ENCODE measurements at regions not wholly inside any gene's neighbourhood (a gene's known extent, or its start where the extent isn't known, plus 50 kb on each side); places are given as distances from the start of the nearest gene placed in this dataset.

DNA sequence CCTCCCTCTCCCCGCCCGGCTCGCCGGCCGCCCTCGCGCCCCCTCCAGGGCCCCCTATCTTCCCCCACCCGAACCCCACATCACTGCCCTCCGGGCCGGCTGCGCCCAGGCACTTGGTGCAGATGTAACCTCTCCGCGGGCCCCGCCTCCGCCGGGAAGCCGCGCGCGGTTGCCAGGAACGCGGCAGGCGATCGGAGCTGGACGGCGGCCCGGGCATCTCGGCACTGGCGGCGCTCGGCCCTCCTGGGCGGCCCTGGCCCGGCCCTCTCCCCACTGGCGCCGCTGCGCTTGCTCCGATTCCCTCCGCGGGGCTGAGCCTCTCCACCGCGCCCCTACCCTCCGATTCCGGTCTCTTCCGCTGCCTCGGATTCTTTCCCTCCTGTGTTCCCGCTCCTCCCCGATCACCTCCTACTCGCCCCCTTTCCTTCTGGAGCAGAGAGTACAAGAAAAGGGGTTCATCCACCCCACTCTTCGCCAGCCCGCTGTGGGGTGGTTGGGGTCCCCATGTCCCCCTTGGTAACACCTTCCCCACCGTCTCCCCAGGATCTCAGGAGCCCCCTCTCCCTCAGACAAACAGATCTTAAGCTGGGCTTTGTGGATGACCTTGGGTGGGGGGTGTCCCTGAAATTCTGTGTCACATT is 70.6 kb downstream of the C9orf50 start:
- H3K9me3 ChIP-seq, result no peaks in the 10 kb centered on the region
- TF ChIP-seq POLR2AphosphoS5 (IDR thresholded peaks at IDR 0.05), result peak in 1 of 4 donors; percentile 19
- no peak for TF ChIP-seq POLR2A (IDR thresholded peaks at IDR 0.05)
- TF ChIP-seq, protein P1, sequence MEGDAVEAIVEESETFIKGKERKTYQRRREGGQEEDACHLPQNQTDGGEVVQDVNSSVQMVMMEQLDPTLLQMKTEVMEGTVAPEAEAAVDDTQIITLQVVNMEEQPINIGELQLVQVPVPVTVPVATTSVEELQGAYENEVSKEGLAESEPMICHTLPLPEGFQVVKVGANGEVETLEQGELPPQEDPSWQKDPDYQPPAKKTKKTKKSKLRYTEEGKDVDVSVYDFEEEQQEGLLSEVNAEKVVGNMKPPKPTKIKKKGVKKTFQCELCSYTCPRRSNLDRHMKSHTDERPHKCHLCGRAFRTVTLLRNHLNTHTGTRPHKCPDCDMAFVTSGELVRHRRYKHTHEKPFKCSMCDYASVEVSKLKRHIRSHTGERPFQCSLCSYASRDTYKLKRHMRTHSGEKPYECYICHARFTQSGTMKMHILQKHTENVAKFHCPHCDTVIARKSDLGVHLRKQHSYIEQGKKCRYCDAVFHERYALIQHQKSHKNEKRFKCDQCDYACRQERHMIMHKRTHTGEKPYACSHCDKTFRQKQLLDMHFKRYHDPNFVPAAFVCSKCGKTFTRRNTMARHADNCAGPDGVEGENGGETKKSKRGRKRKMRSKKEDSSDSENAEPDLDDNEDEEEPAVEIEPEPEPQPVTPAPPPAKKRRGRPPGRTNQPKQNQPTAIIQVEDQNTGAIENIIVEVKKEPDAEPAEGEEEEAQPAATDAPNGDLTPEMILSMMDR (IDR thresholded peaks at IDR 0.05), result no peak
- no peak for TF ChIP-seq EP300 (IDR thresholded peaks at IDR 0.05)
- peaks cover 0 to 16% (median 13%) of the 10 kb centered on the region in 4 donors for H3K4me1 ChIP-seq
- H3K4me3 ChIP-seq, result peak overlapping the region; percentile 41 to 71 (median 56)
- DNase-seq, result peak; percentile 93
- no peaks in the 10 kb centered on the region for H3K27me3 ChIP-seq
- intact Hi-C loops (cut with DNase I), result loop anchor here (2.0 to 5.0 kb wide), 2 partner anchors 50 to 93 kb away; no protein-coding TSS in a partner anchor
- H3K36me3 ChIP-seq, result no peaks in the 10 kb centered on the region
- H3K27ac ChIP-seq, result peak overlapping the region; percentile 73 to 86 (median 78)
- WGBS, 2 donors, result 3 to 4% methylated on average over 51 of the region's 51 CpGs

DNA sequence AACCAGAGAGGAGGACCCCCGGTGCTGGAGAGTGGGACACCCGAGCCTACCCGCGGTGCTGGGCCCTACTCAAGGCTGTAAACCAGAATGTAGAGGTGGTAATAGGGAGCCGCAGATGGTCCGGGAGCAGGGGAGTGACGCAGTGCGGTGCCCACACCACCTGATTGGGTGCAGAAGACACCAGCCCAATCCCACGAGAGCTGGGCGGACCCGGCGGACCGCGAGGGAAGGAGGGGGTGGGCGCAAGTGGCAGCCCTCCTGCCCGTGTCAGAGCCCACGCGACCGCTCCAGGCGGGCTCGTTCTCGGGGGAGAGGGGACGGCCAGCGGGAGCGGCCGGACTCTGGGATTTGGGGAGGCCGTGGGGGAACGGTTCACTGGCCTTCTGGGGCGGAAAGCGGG is 71.2 kb downstream of the C9orf50 start:
- H3K4me1 ChIP-seq, result peaks cover 0 to 16% (median 13%) of the 10 kb centered on the region in 4 donors
- WGBS, 2 donors, result 23 to 25% methylated on average over 30 of the region's 30 CpGs
- peak in 3 of 4 donors; percentile 7 to 53 (median 53) for TF ChIP-seq POLR2AphosphoS5 (IDR thresholded peaks at IDR 0.05)
- TF ChIP-seq EP300 (IDR thresholded peaks at IDR 0.05), result no peak
- no peaks in the 10 kb centered on the region for H3K9me3 ChIP-seq
- peak overlapping the region; percentile 73 to 86 (median 78) for H3K27ac ChIP-seq
- intact Hi-C loops (cut with DNase I), result loop anchor here (2.0 to 5.0 kb wide), 2 partner anchors 49 to 92 kb away; no protein-coding TSS in a partner anchor
- DNase-seq, result peak; percentile 81
- peak overlapping the region; percentile 41 to 71 (median 56) for H3K4me3 ChIP-seq
- H3K36me3 ChIP-seq, result no peaks in the 10 kb centered on the region
- no peaks in the 10 kb centered on the region for H3K27me3 ChIP-seq

DNA sequence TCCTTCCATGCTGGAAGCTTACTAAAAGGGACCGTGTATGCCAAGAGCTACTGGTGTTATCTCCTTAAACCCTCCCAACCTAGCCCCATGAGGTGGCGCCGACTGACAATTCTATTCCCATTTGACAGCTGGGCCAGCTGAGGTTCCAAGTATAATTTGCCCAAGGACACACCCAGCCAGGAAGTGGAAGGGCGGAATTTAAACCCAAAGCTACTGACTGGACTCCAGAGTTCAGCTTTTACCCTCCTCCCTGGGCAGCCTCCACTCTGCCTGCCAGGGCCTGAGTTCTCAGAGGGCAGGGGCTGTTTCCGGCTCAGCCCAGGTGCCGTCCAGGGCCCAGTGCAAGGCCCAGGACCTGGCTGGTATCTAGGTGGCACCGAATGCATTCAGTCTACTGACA is 71.8 kb downstream of the C9orf50 start:
- 66 to 75% methylated on average over 7 of the region's 7 CpGs for WGBS, 2 donors
- peak overlapping the region in 2 of 4 donors; percentile 61 to 71 for H3K4me3 ChIP-seq
- TF ChIP-seq POLR2A (IDR thresholded peaks at IDR 0.05) (no peak), EP300 (IDR thresholded peaks at IDR 0.05) (no peak), POLR2AphosphoS5 (IDR thresholded peaks at IDR 0.05) (no peak)
- TF ChIP-seq, protein P1 (IDR thresholded peaks at IDR 0.05), result no peak
- intact Hi-C loops (cut with DNase I), result no loop called here
- H3K27ac ChIP-seq, result peak overlapping the region; percentile 73 to 86 (median 78)
- DNase-seq, result peak; percentile 61
- peaks cover 0 to 16% (median 13%) of the 10 kb centered on the region in 4 donors for H3K4me1 ChIP-seq
- H3K27me3 ChIP-seq, result no peaks in the 10 kb centered on the region
- no peaks in the 10 kb centered on the region for H3K36me3 ChIP-seq
- H3K9me3 ChIP-seq, result no peaks in the 10 kb centered on the region

DNA sequence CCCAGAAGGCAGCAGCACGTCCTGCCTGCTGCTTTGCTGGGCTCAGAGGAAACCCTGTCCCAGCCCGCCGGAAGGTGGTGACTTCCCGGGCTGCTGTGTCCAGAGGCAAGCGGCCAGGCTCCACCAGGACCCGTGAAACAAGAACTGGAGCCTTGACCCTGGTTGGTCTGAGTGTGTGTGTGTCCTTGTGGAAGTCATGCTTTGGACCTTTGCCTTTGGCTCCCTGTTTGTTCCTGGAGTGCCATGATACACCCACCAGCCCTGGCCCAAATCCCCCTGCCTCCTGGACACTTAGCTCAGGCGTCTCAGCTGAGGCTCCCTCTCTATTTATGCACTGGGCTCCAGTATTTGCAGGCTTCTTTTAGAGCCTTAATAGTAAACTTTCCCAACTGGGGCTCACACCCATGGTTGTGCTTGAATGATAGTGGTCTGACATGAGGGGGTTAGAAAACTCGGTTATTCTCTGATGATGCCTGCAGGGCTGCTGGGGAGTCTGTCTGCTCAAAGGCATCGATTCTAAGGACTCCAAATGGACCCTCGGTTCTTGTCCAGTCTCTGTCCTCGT is 72.2 kb downstream of the C9orf50 start:
- intact Hi-C loops (cut with DNase I), result no loop called here

More for the DNA sequence above, 72.2 kb downstream of the C9orf50 start:
- WGBS, 2 donors, result 77 to 78% methylated on average over 11 of the region's 11 CpGs
- Histone ChIP-seq H3K27ac (peak overlapping the region in 3 of 4 donors; percentile 73 to 86 (median 80)), H3K4me3 (no peak overlapping the region), H3K27me3 (no peaks in the 10 kb centered on the region), H3K4me1 (peaks cover 0 to 16% (median 13%) of the 10 kb centered on the region in 4 donors), H3K36me3 (no peaks in the 10 kb centered on the region), H3K9me3 (no peaks in the 10 kb centered on the region)
- DNase-seq, result peak; percentile 62
- TF ChIP-seq POLR2AphosphoS5 (IDR thresholded peaks at IDR 0.05) (no peak), EP300 (IDR thresholded peaks at IDR 0.05) (no peak), POLR2A (IDR thresholded peaks at IDR 0.05) (no peak)
- TF ChIP-seq, protein P1 (IDR thresholded peaks at IDR 0.05), result no peak
